Sigmoid colon (tissue), 4 donors: ENCODE measurements at regions not wholly inside any gene's neighbourhood (a gene's known extent, or its start where the extent isn't known, plus 50 kb on each side); places are given as distances from the start of the nearest gene placed in this dataset.

Source experiments
- EP300 ChIP-seq, 4 donors: sonication (generic); formaldehyde crosslinking; IDR thresholded peaks; one replicate each; pipeline ENCODE4 v1.6.1; 2017; ENCODE audit warnings: antibody characterized with exemption in 4 of 4
- POLR2A ChIP-seq, 2 donors: fragments of 450-650 bp; IDR thresholded peaks; one replicate each; pipeline ENCODE4 v1.6.1; 2016; ENCODE audit warnings: antibody characterized with exemption in 2 of 2, mild to moderate bottlenecking in 2 of 2, moderate library complexity in 2 of 2
- POLR2AphosphoS5 ChIP-seq, 4 donors: sonication (generic); formaldehyde crosslinking; IDR thresholded peaks; one replicate each; pipeline ENCODE4 v1.6.1; 2017; ENCODE audit warnings: antibody characterized with exemption in 4 of 4
- TF ChIP-seq, protein P1 (sequence below), 4 experiments: fragments of 450-650 bp in 3 of 4; fragments of 200-600 bp in 1 of 4; IDR thresholded peaks; one replicate each; pipeline ENCODE4 v1.5.1; 2016 to 2019; ENCODE audit warnings: antibody characterized with exemption in 4 of 4, mild to moderate bottlenecking in 3 of 4, moderate library complexity in 2 of 4

GRCh38 chr14:87094913-87095312 is 898.1 kb downstream of the GALC start:
- no peak for TF ChIP-seq EP300 (IDR thresholded peaks at IDR 0.05)
- TF ChIP-seq, protein P1, sequence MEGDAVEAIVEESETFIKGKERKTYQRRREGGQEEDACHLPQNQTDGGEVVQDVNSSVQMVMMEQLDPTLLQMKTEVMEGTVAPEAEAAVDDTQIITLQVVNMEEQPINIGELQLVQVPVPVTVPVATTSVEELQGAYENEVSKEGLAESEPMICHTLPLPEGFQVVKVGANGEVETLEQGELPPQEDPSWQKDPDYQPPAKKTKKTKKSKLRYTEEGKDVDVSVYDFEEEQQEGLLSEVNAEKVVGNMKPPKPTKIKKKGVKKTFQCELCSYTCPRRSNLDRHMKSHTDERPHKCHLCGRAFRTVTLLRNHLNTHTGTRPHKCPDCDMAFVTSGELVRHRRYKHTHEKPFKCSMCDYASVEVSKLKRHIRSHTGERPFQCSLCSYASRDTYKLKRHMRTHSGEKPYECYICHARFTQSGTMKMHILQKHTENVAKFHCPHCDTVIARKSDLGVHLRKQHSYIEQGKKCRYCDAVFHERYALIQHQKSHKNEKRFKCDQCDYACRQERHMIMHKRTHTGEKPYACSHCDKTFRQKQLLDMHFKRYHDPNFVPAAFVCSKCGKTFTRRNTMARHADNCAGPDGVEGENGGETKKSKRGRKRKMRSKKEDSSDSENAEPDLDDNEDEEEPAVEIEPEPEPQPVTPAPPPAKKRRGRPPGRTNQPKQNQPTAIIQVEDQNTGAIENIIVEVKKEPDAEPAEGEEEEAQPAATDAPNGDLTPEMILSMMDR (IDR thresholded peaks at IDR 0.05) = no peak
- TF ChIP-seq POLR2AphosphoS5 (IDR thresholded peaks at IDR 0.05) = no peak
- no peak for TF ChIP-seq POLR2A (IDR thresholded peaks at IDR 0.05)
